ENCODE measurements at regions not wholly inside any gene's neighbourhood (a gene's known extent, or its start where the extent isn't known, plus 50 kb on each side); places are given as distances from the start of the nearest gene placed in this dataset.
"Not testable (repeated sequence)": the region's sequence is repeated elsewhere in the genome, so short reads cannot be mapped to it uniquely, and the experiment has no call there.

DNA sequence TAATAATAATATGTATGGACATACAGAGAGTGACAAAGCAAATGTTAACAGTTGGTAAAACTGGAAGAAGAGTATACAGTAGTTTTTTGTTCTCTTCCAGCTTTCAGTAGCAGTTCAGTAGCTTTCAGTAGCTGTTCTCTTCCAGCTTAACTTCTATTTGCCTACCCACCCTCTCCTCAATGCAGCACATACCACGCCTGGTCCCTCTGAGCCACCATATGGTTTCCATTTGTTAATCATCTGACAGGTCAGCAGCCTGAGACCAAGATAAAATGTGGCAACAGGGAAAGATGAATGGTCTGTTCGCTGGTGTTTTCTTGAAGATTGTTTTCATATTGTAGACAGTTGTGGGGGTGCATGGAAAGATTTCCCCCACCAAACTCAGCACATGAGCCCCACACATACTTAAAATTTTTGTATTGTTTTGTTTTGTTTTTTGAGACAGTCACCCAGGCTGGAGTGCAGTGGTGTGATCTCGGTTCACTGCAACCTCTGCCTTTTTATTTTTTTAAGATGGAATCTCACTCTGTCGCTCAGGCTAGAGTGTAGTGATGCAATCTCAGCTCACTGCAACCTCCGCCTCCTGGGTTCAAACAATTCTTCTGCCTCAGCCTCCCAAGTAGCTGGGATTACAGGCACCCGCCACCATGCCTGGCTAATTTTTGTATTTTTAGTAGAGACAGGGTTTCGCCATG, 56.8 kb downstream of the ATP6V0E2 start:
- DNase-seq = not testable (repeated sequence)

DNA sequence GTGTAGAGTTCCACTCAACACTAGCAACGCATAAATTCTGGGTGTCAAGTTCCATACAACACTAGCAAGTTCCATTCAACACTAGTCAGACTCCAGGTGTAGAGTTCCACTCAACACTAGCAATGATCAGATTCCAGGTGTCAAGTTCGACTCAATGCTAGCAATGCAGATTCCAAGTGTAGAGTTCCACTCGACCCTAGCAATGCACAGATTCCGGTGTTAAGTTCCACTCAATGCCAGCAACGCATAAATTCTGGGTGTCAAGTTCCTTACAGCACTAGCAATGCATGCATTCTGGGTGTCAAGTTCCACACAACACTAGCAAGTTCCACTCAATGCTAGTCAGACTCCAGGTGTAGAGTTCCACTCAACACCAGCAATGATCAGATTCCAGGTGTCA, 60.0 kb downstream of the ATP6V0E2 start:
- not testable (repeated sequence) for DNase-seq

DNA sequence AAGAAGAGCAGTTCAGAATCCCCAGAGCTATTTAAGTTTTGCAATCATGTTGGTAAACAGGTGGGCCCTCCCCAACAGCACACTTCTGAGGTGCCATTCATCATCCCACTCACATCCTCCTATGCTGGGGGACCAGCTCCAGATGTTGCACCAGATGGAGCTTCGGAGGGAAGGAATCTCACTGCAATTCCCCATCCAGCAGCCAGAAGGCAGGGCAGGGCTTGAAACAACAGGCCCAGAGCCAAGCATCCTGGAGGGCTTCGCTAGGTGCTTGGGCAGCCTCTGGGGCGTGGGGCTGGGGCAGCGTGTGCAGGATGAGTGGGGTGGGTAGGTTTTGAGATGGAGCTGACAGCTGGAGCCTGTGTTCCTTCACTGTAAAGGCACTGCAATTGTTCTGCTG, 73.6 kb downstream of the ATP6V0E2 start:
- not testable (repeated sequence) for DNase-seq

- not testable (repeated sequence) for DNase-seq
Observed at GRCh38 chr7:149948444-149948843, 74.7 kb downstream of the ATP6V0E2 start.

- DNase-seq = not testable (repeated sequence)
Observed at GRCh38 chr7:149949863-149950577, 76.3 kb downstream of the ATP6V0E2 start.

DNA sequence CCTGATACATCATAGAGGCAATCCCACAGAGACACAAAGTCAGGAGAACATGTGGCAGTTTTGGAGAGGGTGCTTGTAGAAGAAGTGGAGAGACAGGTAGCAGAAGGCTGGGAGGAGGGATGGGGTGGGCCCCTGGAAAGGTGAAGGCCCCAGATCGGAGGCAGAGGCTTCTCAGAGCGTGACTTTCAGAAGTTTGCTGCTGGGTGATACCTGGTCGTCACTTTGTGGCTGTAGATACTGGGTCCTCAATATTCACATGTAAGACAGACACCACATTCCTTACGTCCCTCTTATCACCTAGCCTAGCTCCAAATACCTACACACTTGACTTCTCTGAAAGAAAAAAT, 76.8 kb downstream of the ATP6V0E2 start:
- not testable (repeated sequence) for DNase-seq

- DNase-seq = not testable (repeated sequence)
Observed at GRCh38 chr7:149951579-149951978, 77.8 kb downstream of the ATP6V0E2 start.

GRCh38 chr7:149958880-149959279, 85.1 kb downstream of the ATP6V0E2 start:
- DNase-seq = not testable (repeated sequence)

GRCh38 chr7:149960863-149961262, 87.1 kb downstream of the ATP6V0E2 start:
- peak; percentile 36 for DNase-seq

DNA sequence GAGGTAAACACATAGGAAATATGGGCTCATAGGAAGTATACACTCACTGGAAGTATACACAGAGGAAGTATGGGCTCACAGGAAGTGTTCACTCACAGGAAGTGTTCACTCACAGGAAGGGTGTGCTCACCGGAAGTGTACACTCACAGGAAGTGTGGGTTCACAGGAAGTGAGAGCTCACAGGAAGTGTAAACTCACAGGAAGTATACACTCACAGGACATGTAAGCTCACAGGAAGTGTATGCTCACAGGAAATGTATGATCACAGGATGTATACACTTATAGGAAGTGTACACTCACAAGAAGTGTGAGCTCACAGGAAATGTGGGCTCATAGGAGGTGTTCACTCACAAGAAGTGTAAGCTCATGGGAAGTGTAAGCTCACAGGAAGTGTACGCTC, 88.1 kb downstream of the ATP6V0E2 start:
- DNase-seq = peak; percentile 49

GRCh38 chr7:149962685-149963319, 89.0 kb downstream of the ATP6V0E2 start:
- not testable (repeated sequence) for DNase-seq

GRCh38 chr7:149963985-149964384, 90.2 kb downstream of the ATP6V0E2 start:
- not testable (repeated sequence) for DNase-seq

- DNase-seq = not testable (repeated sequence)
Observed at GRCh38 chr7:149966444-149966843, 92.7 kb downstream of the ATP6V0E2 start.

DNA sequence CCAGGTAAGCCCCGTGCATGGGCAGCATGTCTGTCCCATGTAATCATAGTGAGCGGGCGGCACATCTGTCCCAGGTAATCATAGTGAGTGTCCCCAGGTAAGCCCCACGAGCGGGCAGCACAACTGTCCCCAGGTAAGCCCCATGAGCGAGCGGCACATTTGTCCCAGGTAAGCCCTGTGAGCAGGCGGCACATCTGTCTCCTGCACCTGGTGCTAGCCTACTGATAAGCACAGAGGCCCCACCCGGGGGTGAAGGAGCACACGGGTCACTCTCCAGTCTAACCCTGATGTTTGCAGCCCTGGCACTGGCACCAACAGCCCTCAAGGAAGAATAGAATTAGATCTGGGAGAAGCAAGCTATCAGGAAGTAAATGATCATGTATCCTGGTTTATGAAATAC, 99.2 kb downstream of the ATP6V0E2 start:
- DNase-seq = not testable (repeated sequence)

GRCh38 chr7:149973681-149974080, 99.9 kb downstream of the ATP6V0E2 start:
- not testable (repeated sequence) for DNase-seq

DNA sequence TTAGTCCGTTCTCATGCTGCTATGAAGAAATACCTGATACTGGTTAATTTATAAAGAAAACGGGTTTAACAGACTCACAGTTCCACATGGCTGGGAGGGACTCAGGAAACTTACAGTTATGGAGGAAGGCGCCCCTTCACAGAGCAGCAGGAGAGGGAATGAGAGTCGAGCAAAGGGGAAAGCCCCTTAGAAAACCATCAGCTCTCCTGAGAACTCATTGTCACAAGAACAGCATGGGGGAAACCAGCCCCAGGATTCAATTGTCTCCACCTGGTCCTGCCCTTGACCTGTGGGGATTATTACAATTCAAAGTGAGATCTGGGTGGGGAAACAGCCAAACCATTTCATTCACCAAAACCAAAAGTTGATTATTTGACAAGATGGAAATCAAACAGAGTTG, 101.8 kb downstream of the ATP6V0E2 start:
- DNase-seq = not testable (repeated sequence)

GRCh38 chr7:149978537-149978936, 104.8 kb downstream of the ATP6V0E2 start:
- not testable (repeated sequence) for DNase-seq

GRCh38 chr7:149978944-149979343, 105.2 kb downstream of the ATP6V0E2 start:
- not testable (repeated sequence) for DNase-seq

- not testable (repeated sequence) for DNase-seq
Observed at GRCh38 chr7:149982537-149983112, 108.9 kb downstream of the ATP6V0E2 start.

GRCh38 chr7:149986866-149987265, 113.1 kb downstream of the ATP6V0E2 start:
- DNase-seq = not testable (repeated sequence)

- DNase-seq = not testable (repeated sequence)
Observed at GRCh38 chr7:149991652-149992302, 118.0 kb downstream of the ATP6V0E2 start.

GRCh38 chr7:149992366-149992765, 118.6 kb downstream of the ATP6V0E2 start:
- DNase-seq = not testable (repeated sequence)
